Left forelimb (tissue), 1 donor: ENCODE measurements at regions not wholly inside any gene's neighbourhood (a gene's known extent, or its start where the extent isn't known, plus 50 kb on each side); places are given as distances from the start of the nearest gene placed in this dataset.

Experiments
- DNase-seq: peaks from one replicate; pipeline ENCODE4 v3.0.0-alpha.2; 2018; ENCODE audit warnings: low spot score

DNA sequence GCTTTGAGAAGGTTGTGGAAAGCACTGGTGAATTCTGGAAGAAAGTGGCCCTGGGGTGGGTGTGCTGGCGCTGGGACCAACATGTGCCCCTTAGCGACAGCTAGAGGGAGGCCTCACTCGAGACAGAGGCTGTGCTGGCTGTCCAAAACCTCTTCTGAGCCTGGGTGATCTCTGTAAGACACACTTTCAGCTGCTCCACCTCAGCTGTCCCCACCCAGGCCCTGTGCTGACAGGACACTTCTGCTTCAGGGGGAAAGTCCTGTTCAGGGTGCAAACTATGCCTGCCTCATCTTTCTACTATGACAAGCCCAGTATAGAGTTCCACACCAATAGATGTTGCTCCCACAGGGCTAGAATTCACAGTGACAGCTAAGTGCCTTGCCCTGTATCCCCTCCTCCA is 426.4 kb downstream of the MED10 start:
- DNase-seq = no peak

DNA sequence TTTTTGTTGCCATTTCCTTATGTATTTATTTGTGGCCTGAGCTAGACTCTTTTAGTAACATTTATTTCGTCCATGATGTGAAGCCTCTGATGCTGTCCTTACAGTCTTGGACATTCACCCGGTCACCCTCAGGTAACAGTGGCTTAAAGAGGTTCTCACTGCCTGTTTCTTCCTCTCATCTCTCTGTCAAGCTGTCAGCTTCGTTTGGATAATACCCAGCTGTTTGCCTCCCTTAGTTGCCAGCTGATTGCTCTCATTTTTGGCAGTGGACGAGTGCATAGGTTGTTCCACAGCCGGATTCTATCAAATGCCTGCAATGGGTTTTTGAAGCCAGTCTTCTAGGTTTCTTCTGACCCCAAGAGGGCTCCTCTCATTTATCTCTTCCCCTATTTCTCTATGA is 427.7 kb downstream of the MED10 start:
- DNase-seq = no peak

DNA sequence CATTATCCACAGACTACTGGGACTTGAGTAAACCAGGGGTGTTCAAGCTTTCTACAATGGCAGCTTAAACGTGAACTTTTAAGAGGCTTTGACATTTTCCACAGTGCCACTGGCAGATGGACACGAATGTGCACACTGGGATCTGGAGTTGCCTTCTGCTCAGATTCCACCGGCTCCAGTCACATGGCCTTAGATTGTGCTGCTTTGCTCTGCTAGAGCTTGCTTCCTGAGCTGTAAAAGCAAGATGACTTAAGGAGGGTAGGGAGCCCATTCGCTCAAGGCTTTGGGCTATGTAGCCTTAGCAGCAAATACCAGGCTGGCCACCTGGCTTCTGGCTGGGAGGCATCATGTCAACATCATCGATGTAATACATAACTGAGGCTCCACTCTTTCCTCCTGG is 436.9 kb downstream of the MED10 start:
- DNase-seq = no peak

DNA sequence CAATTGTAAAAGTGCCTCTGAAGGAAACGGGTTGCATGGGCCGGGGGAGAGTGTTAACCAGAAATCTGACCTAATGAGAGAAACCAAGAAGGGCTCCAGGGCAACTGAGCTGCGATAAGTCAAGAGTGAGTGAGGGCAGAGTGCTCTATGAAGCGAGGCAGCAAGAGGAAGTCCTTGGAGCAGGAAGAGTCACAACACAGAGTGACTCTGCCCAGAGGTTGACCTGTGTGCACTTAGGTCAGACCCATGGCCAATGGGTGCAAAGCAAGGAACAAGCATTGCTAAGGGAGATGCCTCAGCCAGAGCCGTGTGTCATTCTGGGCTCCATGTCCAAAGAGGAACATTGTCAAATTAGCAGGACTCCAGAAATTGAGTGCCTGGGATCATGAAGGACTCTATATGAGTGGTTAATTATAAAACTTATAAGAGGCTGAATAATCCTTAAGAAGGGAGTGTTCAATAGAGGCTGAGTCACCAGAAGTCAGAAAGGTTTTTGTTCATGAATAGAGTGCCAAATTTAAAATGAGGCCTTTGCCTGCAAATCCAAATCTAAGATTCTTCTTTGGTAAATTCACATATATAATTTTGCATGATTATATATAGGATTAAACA is 438.5 kb downstream of the MED10 start:
- no peak for DNase-seq

DNA sequence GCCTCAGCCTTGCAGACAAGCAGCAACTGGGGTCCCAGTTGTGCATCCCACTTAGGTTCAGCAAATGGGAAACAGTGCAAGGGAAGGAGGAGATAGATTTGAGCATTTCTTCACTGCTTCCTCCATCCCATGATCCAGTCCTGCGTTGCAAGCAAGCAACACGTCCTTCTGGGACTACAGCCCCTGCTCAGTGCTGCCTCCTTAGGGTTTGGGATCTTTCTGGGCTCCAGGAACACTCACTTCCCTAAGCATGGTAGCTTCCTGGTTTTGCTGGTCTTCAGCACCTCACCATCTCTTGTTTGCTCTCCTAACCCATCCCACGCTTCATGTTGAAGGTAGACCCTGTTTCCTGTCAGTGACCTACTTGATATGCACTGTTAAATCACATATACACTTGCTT is 444.7 kb downstream of the MED10 start:
- DNase-seq = no peak

DNA sequence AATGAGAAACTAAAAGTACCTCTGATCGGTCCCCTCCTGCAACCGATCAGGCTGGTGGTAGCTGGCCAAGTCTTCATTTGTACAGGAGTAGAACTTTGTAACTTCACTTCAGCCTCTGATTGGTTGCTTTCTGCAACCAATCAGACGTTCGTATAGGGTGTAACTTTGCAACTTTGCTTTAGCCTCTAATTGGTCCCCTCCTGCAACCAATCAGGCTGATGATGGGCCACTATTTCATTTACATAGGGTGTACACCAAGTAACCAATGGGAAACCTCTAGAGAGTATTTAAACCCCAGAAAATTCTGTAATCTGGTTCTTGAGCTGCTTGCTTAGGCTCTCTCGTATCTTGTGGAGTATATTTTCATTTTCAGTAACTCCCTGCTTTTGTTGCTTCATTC is 445.5 kb downstream of the MED10 start:
- no peak for DNase-seq

DNA sequence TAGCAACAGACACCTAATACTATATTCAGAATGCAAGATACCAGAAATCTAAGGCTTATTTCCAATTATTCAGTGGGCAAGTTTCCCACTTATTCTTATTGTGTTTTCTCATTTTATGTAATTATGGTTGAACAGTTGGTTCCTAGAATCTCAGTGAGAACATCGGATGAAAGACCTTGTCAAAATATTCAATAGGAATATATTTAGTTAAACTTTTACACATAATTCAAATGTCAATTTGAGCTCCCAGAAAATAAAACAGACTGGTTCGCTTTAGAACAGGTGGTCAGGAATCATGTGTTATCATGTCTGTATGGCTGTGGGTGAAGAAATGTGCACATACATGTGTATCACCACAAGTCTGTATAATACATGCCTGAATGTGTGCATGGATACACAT is 447.8 kb downstream of the MED10 start:
- no peak for DNase-seq

DNA sequence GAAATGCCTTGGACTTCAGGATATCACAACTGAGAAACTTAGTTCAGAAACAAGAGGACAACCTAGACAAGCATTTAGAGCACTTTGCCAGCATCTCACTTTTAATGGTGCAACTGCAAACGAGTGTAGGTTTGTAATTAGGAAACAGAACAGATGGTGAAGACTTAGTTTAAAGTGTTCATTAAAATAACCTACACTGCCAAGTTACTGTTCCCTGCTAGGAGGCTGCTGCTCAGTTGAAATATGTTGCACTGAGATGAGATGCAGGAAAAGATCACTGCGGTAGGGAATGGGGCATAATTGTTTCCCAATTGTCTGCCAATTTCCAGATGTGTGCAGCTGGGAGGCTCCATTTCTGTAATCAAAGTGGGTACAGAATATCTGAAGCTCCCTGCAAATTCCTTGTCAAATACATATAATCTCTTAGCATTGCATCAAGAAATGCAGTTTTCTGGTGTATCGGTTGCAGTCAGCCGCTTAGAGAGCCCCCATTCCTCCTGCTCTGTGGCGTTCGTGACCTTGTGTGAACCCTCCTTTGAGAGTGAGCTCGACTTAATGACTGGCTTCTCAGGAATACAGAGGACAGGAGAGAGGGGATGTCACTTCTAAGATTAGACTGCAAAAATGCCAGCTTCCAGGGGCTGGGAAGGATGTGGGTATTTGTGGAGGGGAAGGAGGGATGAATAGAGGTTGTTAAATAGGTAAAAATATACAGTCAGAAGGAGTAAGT is 448.9 kb downstream of the MED10 start:
- no peak for DNase-seq

DNA sequence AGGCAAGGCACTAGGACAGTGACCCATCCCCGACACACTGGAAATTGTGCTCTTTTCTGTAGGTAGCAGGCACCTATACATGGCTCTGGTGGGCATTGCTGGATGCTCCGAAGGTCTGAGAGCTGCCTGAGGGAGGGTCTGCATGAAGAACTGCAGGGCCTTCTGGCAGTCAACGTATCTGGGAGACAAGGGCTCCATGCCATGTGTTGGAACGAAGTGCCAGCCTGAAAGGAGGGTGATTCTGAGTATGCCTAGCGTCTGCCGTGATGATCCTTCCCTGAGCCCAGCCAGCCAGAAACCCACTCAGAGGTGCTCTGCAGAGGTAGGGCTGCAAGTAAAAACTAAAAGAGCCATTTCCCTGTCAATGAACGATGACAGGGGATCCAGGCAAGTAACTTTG is 453.2 kb downstream of the MED10 start:
- DNase-seq = no peak

DNA sequence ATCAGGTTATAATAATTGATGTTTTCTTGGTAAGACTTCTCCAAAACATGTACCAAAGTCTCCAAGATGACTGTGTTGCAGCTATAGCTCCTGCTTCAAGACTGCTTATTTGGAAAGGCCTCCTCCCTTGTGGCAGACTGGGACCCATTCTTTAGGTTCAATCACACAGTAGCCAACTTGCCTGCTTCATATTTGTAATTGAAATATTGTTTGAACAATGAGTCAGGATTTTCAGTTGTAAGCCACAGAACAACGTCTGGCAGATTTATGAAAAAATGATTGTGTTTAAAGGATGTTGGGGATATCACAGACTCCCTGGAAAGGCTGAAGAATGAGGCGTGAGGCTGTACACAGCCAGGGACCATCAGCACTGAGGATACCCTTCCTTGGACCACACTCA is 458.9 kb downstream of the MED10 start:
- DNase-seq = no peak

DNA sequence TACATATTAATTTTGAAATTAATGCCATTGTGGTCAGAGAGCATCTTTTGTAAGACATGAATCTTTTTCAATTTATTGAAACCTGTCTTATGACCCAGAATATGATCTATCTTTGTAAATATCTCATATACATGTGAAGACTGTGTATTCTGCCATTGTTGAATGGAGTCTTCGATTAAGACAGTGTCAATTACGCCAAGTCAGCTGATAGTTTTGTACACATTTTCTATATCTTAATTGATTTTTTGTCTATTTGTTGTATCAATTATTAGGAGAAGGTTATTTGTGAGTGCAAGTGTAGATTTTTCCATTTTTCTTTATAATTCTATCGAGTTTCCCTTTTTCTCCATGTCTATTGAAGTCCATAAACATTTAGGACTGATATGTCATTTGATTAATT is 471.6 kb downstream of the MED10 start:
- DNase-seq = no peak

DNA sequence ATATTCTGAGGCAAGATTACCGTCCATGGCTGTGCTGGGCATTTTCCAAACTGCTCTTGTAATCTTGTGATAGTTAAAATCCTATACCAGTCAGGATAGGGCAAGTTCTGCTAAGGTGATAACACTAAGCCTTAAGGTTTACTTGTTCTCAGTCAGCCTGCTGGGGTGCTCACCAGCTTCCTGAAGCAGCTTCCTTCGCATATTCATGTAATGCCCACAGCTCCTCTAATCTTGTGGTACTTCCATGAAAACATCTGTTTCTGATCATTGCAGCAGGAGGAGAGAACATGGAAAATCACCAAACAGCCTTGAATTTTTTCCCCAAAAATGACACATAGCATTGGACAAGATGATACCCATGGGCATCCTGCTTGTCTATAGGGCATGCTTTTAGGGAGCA is 473.2 kb downstream of the MED10 start:
- DNase-seq = no peak

DNA sequence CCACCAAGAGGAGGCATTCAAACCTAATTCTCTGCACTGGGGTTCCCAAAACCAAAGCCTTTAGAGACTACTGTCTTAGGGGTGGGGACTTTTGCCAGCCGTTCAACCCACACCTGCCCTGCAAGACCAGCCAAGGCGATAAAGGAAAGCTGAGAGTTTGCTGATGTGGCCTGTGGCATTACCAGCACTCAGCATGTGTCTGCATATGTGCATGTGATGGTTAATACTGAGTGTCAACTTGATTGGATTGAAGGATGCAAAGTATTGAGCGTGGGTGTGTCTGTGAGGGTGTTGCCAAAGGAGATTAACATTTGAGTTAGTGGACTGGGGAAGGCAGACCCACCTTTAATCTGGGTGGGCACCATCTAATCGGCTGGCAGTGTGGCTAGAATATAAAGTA is 474.2 kb downstream of the MED10 start:
- no peak for DNase-seq

DNA sequence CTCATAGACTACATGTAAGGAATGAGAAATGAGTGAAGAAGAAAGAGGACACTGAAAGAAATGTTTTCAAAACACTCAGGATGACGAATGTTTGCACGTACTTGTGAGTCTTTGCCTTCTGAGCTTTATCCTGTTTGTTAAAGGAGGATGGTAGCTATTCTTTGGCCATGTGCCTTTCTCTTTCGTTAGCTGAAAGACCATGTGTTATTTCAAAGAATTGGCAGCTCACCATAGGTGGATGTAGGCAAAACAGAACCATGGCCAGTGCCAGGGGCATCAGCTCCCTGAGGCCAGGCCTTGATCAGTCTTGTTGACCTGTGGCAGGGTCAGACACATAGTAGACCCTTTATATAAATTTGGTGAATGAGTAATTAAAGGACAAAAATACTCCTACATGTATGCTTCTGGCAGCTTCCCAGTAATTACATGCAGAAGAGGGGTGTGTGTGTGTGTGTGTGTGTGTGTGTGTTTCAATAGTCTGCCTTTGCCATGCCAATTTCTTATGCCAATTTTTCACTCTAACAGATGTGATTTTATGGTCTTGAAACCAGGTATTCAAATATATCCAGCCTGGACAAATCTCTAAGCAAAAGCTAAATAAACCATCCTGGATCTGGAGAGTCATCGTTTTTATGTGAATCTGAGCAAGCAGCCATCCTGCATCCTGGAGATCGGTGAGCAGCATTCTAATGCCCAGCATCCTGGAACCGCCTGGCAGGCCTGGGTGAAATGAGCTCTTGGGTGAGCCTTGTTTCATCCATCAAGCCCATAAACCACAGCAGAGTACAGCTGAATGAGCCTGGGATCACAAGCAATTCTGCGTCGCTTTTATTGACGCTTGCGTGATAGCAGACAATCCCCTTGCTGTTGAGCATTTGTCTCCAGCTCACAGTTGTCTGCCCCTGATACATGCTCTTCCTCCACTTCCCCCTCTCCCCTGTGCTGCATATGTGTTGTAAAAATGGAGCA is 475.4 kb downstream of the MED10 start:
- no peak for DNase-seq

DNA sequence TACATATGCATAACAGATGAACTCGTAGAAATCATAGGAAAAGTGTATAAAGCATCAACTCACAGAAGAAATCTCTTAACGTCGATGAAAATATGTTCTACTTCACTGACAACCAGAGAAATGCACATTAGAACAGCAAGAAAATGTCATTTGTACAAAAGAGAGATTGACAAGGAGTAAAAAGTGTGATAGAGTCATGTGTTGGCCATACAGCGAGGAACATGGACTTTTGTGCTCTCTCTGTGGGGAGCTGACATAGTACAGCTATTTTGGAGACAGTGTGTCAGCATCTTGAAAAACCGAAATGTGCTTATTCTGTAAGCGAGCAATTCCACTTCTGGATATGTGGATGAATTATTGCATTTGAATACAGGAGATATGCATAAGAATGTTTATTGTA is 477.9 kb downstream of the ICE1 start:
- no peak for DNase-seq

DNA sequence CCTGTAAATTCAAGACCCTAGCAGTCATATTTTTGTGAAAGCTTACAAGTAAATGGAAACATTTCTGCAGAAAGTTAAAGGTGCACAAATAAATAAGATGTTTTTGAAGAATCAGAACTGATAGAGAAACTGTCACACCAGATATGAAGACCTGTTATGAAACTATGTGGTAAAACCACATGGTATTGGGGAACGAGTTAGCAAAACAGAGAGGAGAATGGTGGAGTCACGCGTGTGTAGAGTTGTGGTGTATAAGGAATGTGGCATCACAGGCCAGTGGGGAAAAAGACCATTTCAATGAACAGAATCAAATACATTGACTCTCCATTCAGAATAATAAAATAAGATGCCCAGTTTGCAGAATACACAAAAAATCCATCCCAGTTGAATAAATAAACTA is 477.2 kb downstream of the ICE1 start:
- DNase-seq = no peak

DNA sequence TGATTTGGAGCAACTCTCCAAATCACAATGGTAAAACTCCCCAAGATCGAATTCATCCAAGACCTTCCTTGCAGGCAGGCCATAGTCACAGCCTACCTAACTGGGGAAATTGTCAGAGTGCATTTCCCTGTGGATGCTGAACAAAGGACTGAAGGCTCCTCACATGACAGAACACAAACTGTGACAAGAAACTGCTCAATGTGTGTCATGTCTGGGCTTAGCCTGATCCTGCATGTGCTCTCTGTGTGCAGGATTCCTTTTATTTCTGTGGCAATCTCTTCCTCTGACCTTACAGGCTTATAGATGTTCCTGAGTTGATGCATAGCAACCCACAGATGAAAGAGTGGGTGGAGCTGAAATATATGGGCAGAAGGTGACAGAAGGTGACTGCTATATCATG is 465.8 kb downstream of the ICE1 start:
- no peak for DNase-seq

DNA sequence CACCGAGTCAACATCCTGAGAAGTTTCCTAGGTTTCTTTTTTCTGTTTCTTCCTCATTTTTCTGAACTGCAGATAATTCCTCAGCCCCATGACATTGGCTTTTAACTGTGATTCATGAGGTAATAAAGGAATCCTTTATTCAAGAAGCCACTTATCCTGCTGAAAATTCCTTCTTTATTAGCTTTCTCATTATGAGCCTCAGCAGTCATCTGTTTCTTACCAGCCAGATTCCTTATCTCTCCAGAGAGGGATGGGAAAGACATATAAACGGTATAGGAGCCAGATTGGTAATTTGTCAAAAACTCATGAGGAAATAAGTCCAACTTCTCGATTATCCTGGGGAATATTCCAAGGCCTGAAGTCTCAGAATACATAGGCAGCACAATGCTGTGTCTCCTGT is 465.4 kb downstream of the ICE1 start:
- DNase-seq = no peak

DNA sequence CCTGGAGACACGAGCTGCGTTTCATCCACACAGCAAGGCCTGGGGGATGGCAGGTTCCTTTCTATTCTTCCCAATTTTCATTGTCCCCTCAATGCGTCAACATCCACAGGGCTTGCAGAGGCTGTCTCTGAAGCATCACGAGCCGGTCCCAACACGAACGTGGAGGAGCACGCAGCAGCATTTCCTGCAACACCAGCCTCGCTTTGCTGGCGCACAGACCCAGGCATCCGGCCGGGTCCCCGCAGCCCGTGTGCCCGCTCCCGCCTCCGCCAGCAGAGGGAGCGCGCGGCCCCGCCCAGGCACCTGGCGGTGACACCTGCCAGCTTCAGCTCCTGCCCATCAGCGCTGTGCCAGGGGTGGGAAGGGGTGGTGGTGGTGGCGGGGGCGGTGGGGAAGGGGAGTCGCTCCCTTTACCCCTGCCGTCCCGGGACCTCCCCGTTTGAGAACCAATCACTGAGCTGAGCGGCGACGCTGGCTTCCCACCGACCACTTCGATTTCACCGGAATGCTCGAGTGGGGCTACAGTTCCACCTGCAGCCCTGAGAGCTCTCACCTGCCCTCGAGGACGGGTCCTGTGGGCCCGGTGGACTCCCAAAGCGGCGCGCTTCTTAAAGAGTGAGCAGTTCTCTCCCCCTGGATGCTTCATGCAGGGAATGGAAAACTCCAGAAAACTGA is 464.5 kb downstream of the ICE1 start:
- DNase-seq = no peak

DNA sequence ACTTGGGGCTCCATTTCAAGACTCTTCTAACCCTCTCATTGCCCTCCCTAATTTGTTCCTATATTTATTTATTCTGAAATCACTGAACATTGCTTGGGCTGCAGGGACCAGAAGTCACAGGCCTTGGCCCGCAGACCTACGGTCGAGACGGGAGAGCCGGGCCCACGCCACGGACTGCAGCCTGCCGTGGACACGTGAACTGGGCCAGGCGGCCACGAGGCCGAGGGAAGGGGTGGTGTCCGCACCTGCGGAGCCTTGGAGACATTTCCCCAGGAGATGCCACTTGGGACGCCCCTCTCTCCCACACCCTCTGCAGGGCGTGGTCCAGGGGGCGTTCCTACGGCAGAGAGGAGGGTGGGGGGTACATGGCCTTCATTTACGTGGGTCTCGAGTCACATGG is 463.9 kb downstream of the ICE1 start:
- DNase-seq = no peak

DNA sequence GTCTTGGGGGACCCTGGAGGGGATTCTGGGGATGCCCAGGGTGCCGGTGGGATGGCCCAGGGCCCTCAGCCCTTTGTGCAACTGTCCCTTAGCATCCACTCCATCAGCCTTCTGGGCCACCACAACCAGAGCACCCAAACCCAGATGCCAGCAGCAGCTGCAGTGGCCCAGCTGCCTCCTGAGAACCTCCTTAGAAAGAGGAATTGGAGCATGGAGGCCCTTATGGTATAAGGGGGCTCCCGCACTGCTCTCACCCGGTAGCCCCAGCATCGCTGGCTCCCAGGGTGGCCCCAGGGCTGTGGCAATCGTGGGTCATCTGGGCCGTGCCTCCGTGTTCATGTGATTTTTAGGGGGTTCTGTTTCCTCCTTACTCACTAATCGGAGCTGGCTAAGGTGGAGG is 463.3 kb downstream of the ICE1 start:
- no peak for DNase-seq

DNA sequence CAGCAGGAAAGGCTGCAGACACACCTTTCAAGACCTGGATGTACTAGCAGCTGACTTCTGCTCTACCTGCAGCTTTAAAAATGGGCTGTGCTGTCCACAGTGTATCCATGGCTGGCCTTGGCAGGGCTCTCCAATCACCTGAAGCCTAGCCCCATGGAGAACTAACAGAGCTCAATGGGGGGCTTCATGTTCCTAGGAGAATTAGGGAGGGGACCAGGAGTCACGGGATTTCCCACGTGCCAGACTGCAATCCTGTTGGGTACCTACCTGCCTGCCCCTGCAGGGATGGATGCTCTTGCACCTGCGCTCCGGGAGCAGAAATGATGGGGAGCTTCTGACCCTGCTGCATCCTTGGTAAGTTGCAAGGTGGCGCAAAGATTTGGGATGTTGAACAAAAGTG is 462.1 kb downstream of the ICE1 start:
- DNase-seq = no peak

DNA sequence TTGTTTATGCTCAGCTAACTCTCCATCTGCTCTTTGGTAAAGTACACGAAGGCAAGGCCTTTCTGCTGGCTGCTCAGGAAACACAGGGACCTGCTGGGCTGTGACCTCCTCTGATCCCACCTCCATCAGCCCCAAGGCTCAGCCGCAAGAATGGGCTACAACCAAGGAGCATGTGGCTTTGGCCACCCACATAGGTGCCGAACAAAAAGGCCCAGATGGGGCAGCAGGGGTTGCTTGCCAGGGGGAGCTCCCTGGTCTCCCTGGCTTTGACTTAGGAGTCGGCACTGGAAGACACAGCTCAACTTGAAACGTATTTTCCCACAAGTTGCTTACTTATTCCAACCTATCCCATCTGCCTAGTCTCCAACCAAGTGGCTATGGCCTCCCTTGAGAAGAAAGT is 461.1 kb downstream of the ICE1 start:
- DNase-seq = no peak
